Endothelial cell of umbilical vein (primary cell): ENCODE measurements at regions not wholly inside any gene's neighbourhood (a gene's known extent, or its start where the extent isn't known, plus 50 kb on each side); places are given as distances from the start of the nearest gene placed in this dataset.

Experiments used
- BruUV-seq: library from RNA; stranded (reverse); fragments of 400-500 nt; replicated peaks from 2 replicates; lab custom pipeline; 2021; lab: Mats Ljungman, UMichigan
- CTCF ChIA-PET: fragments of 300-600, 350-600 bp; sonication (Branson Sonifier 250); formaldehyde crosslinking; loops from one replicate; lab custom pipeline; 2021; ENCODE audit warnings: antibody characterized with exemption, inconsistent platforms; lab: Charles Lee
- POLR2A ChIA-PET: fragments of 300-600, 350-600 bp; sonication (Branson Sonifier 250); formaldehyde crosslinking; loops from one replicate; lab custom pipeline; 2021; ENCODE audit warnings: antibody characterized with exemption, inconsistent platforms; lab: Charles Lee
- DNase-seq: peaks from one replicate; pipeline ENCODE4 v3.0.0-alpha.2; 2011; ENCODE audit warnings: low read depth, low spot score
- FAIRE-seq: peaks from 2 replicates; lab custom pipeline; 2011; peaks lifted over from hg19 to GRCh38; lab: Jason Lieb, UNC
- H2AFZ ChIP-seq: 2 replicates; pipeline ENCODE4 v1.6.0; 2012; ENCODE audit warnings: low read depth, low read length, control low read depth, inconsistent platforms
- H3K27ac ChIP-seq: 2 replicates; pipeline ENCODE4 v1.5.1; 2011; ENCODE audit warnings: low read depth, mild to moderate bottlenecking, control low read depth, low read length, moderate library complexity; ENCODE audit not compliant: insufficient read depth
- H3K27me3 ChIP-seq, 2 experiments: 2 replicates each; pipeline versions ENCODE4 v1.6.0 to v1.6.1; 2011; ENCODE audit warnings: low read length in 2 of 2, mixed read lengths in 1 of 2; ENCODE audit not compliant: control insufficient read depth in 2 of 2, insufficient read depth in 2 of 2
- H3K36me3 ChIP-seq, 2 experiments: 2 replicates in 1 of 2; 3 replicates in 1 of 2; pipeline ENCODE4 v1.5.1; 2011; ENCODE audit warnings: low read length in 2 of 2, mild to moderate bottlenecking in 1 of 2, moderate library complexity in 1 of 2; ENCODE audit not compliant: control insufficient read depth in 2 of 2, insufficient read depth in 2 of 2; ENCODE audit errors: extremely low read depth in 1 of 2
- H3K4me1 ChIP-seq: 3 replicates; pipeline ENCODE4 v1.5.1; 2011; ENCODE audit warnings: mild to moderate bottlenecking, low read length; ENCODE audit not compliant: control insufficient read depth, insufficient read depth; ENCODE audit errors: extremely low read depth
- H3K4me2 ChIP-seq: 2 replicates; pipeline ENCODE4 v1.6.1; 2011; ENCODE audit warnings: low read length, control low read depth, mixed read lengths; ENCODE audit not compliant: insufficient read depth
- H3K4me3 ChIP-seq, 3 experiments: fragments of 200-600 bp in 1 of 3; sonication (generic), shearing (Covaris generic) in 1 of 3; replicated peaks in 1 of 3; 2 replicates each; pipeline ENCODE4 v1.5.1; 2011 to 2016; ENCODE audit warnings: control low read depth in 3 of 3, low read length in 3 of 3, mild to moderate bottlenecking in 2 of 3, inconsistent platforms in 1 of 3, low read depth in 1 of 3, moderate library complexity in 1 of 3; ENCODE audit not compliant: insufficient read depth in 1 of 3
- H3K79me2 ChIP-seq: 2 replicates; pipeline ENCODE4 v1.6.0; 2012; ENCODE audit warnings: low read length, inconsistent platforms; ENCODE audit not compliant: control insufficient read depth, insufficient read depth
- H3K9ac ChIP-seq: replicated peaks from 2 replicates; pipeline ENCODE3; 2011; ENCODE audit warnings: low read length, control low read depth; ENCODE audit not compliant: insufficient read depth; ENCODE audit errors: extremely low read depth
- H3K9me1 ChIP-seq: replicated peaks from 3 replicates; pipeline ENCODE4 v1.6.0; 2011; ENCODE audit warnings: mild to moderate bottlenecking, low read length; ENCODE audit not compliant: control insufficient read depth, insufficient read depth; ENCODE audit errors: extremely low read depth
- H3K9me3 ChIP-seq: replicated peaks from 2 replicates; pipeline ENCODE4 v1.5.1; 2012; ENCODE audit warnings: low read length, inconsistent platforms; ENCODE audit not compliant: control insufficient read depth, insufficient read depth
- H4K20me1 ChIP-seq: replicated peaks from 2 replicates; pipeline ENCODE3; 2011; ENCODE audit warnings: mild to moderate bottlenecking, low read length; ENCODE audit not compliant: control insufficient read depth, insufficient read depth; ENCODE audit errors: extremely low read depth
- EZH2 ChIP-seq: IDR thresholded peaks from 2 replicates; pipeline ENCODE4 v1.6.1; 2012; ENCODE audit warnings: borderline replicate concordance, low read depth, mild to moderate bottlenecking, moderate library complexity, low read length, inconsistent platforms; ENCODE audit not compliant: severe bottlenecking
- FOS ChIP-seq: IDR thresholded peaks from 2 replicates; pipeline ENCODE4 v1.6.1; 2011; ENCODE audit warnings: mild to moderate bottlenecking, low read length, moderate library complexity, borderline replicate concordance; ENCODE audit not compliant: insufficient read depth
- GATA2 ChIP-seq: IDR thresholded peaks from 2 replicates; pipeline ENCODE4 v1.7.0; 2011; ENCODE audit warnings: low read depth, mild to moderate bottlenecking, moderate library complexity, mixed read lengths, low read length; ENCODE audit not compliant: insufficient read length, insufficient read depth
- JUN ChIP-seq: IDR thresholded peaks from 2 replicates; pipeline ENCODE4 v1.6.1; 2011; ENCODE audit warnings: borderline replicate concordance, low read depth; ENCODE audit not compliant: insufficient read length, insufficient read depth
- MYC ChIP-seq: IDR thresholded peaks from one replicate; pipeline ENCODE4 v1.6.1; 2011; ENCODE audit warnings: mild to moderate bottlenecking, low read depth, low read length
- POLR2A ChIP-seq: IDR thresholded peaks from 2 replicates; pipeline ENCODE4 v1.6.1; 2012; ENCODE audit warnings: low read depth, mild to moderate bottlenecking, control low read depth, low read length
- POLR2AphosphoS5 ChIP-seq: IDR thresholded peaks from 2 replicates; pipeline ENCODE4 v1.6.1; 2012; ENCODE audit warnings: low read depth, mild to moderate bottlenecking, control low read depth, low read length, moderate library complexity; ENCODE audit not compliant: insufficient read depth
- dilution Hi-C: fragments of 300-500 bp; cut with MboI; formaldehyde crosslinking; loops from one replicate; pipeline ENCODE4 v1.15.0; 2019; ENCODE audit warnings: low sequenced_read_pairs; ENCODE audit not compliant: extremely low pct_ligation_motif_present
- intact Hi-C: fragments of 100-400 bp; cut with micrococcal nuclease; formaldehyde crosslinking; loops from one replicate; pipeline ENCODE4 v1.10.0; 2022
- TF ChIP-seq, protein P1 (sequence below), 2 donors: IDR thresholded peaks; 1 replicate in 1 of 2; 2 replicates in 1 of 2; pipeline ENCODE4 v1.5.1; 2011; ENCODE audit warnings: low read length in 2 of 2, mild to moderate bottlenecking in 2 of 2, moderate library complexity in 2 of 2, control low read depth in 1 of 2, inconsistent platforms in 1 of 2, low read depth in 1 of 2; ENCODE audit not compliant: insufficient read depth in 1 of 2; ENCODE audit errors: extremely low read depth in 1 of 2
- TF ChIP-seq, protein P2 (sequence below): IDR thresholded peaks from 2 replicates; pipeline ENCODE4 v1.6.1; 2011; ENCODE audit not compliant: insufficient read depth, insufficient read length

DNA sequence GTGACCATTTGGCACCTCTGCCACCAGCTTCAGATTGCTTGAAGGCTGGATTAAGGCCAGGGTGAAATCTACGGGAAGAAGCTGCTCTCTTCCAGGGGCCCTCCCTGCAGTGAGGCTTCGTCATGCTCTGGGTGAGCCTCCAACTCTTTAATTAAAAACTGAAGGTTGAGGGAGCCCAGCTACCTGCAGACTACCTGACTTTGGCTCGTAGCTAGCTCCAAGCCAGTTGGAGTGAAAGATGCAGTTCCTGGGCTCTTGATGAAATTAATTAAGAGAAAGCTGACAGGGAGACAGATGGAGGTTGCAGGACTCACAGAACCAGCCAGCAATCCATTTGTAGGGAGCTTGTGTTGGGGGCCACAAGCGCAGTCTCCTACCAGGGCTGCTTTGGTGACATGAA, 168.5 kb upstream of the SFSWAP start:
- Histone ChIP-seq H3K4me2 (no peak overlapping the region), H4K20me1 (no peaks in the 10 kb centered on the region), H3K9me3 (no peaks in the 10 kb centered on the region), H2AFZ (no peak overlapping the region), H3K79me2 (no peaks in the 10 kb centered on the region), H3K27me3 (no peaks in the 10 kb centered on the region), H3K4me1 (no peaks in the 10 kb centered on the region), H3K9ac (no peak overlapping the region), H3K4me3 (no peak overlapping the region), H3K36me3 (no peaks in the 10 kb centered on the region), H3K27ac (no peak overlapping the region), H3K9me1 (no peaks in the 10 kb centered on the region)
- no peak for DNase-seq
- POLR2A ChIA-PET, result no interaction called here
- BruUV-seq, result no TSS peak
- TF ChIP-seq GATA2 (no peak), EZH2 (no peak), POLR2A (no peak), JUN (no peak)
- TF ChIP-seq, protein P1, sequence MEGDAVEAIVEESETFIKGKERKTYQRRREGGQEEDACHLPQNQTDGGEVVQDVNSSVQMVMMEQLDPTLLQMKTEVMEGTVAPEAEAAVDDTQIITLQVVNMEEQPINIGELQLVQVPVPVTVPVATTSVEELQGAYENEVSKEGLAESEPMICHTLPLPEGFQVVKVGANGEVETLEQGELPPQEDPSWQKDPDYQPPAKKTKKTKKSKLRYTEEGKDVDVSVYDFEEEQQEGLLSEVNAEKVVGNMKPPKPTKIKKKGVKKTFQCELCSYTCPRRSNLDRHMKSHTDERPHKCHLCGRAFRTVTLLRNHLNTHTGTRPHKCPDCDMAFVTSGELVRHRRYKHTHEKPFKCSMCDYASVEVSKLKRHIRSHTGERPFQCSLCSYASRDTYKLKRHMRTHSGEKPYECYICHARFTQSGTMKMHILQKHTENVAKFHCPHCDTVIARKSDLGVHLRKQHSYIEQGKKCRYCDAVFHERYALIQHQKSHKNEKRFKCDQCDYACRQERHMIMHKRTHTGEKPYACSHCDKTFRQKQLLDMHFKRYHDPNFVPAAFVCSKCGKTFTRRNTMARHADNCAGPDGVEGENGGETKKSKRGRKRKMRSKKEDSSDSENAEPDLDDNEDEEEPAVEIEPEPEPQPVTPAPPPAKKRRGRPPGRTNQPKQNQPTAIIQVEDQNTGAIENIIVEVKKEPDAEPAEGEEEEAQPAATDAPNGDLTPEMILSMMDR (IDR thresholded peaks at IDR 0.05; ENCODE audit: extremely low read depth in 1 of 2, insufficient read depth in 1 of 2, low read depth in 1 of 2, low read length in 2 of 2), result no peak
- dilution Hi-C loops (no loop called here), intact Hi-C loops (no loop called here)
- CTCF ChIA-PET, result no interaction called here
- no peak for FAIRE-seq

- Histone ChIP-seq H3K9me1 (no peaks in the 10 kb centered on the region), H3K4me3 (no peak overlapping the region), H3K9ac (no peak overlapping the region), H4K20me1 (no peaks in the 10 kb centered on the region), H3K27me3 (no peaks in the 10 kb centered on the region), H3K27ac (no peak overlapping the region), H3K9me3 (no peaks in the 10 kb centered on the region), H3K4me1 (no peaks in the 10 kb centered on the region), H3K4me2 (no peak overlapping the region), H2AFZ (no peak overlapping the region), H3K36me3 (no peaks in the 10 kb centered on the region), H3K79me2 (no peaks in the 10 kb centered on the region)
- BruUV-seq, result no TSS peak
- dilution Hi-C loops (no loop called here), intact Hi-C loops (no loop called here)
- POLR2A ChIA-PET, result no interaction called here
- FAIRE-seq (no peak), DNase-seq (no peak)
- TF ChIP-seq POLR2A (no peak), EZH2 (no peak), JUN (no peak), MYC (no peak), FOS (no peak), POLR2AphosphoS5 (no peak), GATA2 (no peak)
- TF ChIP-seq, protein P2, sequence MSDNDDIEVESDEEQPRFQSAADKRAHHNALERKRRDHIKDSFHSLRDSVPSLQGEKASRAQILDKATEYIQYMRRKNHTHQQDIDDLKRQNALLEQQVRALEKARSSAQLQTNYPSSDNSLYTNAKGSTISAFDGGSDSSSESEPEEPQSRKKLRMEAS, result no peak
- TF ChIP-seq, protein P1 (IDR thresholded peaks at IDR 0.05; ENCODE audit: extremely low read depth in 1 of 2, insufficient read depth in 1 of 2, low read depth in 1 of 2, low read length in 2 of 2), result no peak
- CTCF ChIA-PET, result no interaction called here
Measured at GRCh38 chr12:131543040-131543439, 167.8 kb upstream of the SFSWAP start.
